GM23338 (cell line): ENCODE measurements at regions not wholly inside any gene's neighbourhood (a gene's known extent, or its start where the extent isn't known, plus 50 kb on each side); places are given as distances from the start of the nearest gene placed in this dataset.

Experiments used
- ATAC-seq: fragments of 200-7000 bp; cut with Tn5 transposase; 3 replicates; pipeline ENCODE4 v1.9.1; 2020
- DNase-seq: peaks from one replicate; pipeline ENCODE4 v3.0.0-alpha.2; 2015; ENCODE audit warnings: low spot score
- H2AFZ ChIP-seq: fragments of 200-600 bp; sonication (generic); 2 replicates; pipeline ENCODE4 v1.8.0; 2016; ENCODE audit warnings: antibody characterized with exemption, mild to moderate bottlenecking, moderate library complexity
- H3F3A ChIP-seq: fragments of 200-600 bp; sonication (generic); replicated peaks from 2 replicates; pipeline ENCODE4 v1.8.0; 2017; ENCODE audit warnings: antibody characterized with exemption, mixed run types, low read depth
- H3K27ac ChIP-seq: fragments of 200-600 bp; sonication (generic); 2 replicates; pipeline ENCODE4 v1.6.1; 2016; ENCODE audit warnings: low read depth
- H3K27me3 ChIP-seq: fragments of 200-600 bp; sonication (generic); 2 replicates; pipeline ENCODE4 v1.8.0; 2016; ENCODE audit warnings: mild to moderate bottlenecking, mixed run types, moderate library complexity; ENCODE audit not compliant: insufficient read depth
- H3K36me3 ChIP-seq: fragments of 200-600 bp; sonication (generic); 2 replicates; pipeline ENCODE4 v1.8.0; 2016; ENCODE audit warnings: mild to moderate bottlenecking; ENCODE audit not compliant: insufficient read depth
- H3K4me1 ChIP-seq: fragments of 200-600 bp; sonication (generic); 2 replicates; pipeline ENCODE4 v1.8.0; 2016; ENCODE audit warnings: mild to moderate bottlenecking, moderate library complexity; ENCODE audit not compliant: insufficient read depth
- H3K4me2 ChIP-seq: fragments of 200-600 bp; sonication (generic); 2 replicates; pipeline ENCODE4 v1.7.1; 2017; ENCODE audit warnings: mixed run types
- H3K4me3 ChIP-seq: fragments of 200-600 bp; sonication (generic); 2 replicates; pipeline ENCODE4 v1.6.1; 2016; ENCODE audit warnings: mixed run types
- H3K79me2 ChIP-seq: fragments of 200-600 bp; sonication (generic); replicated peaks from 2 replicates; pipeline ENCODE4 v1.8.0; 2017; ENCODE audit warnings: mild to moderate bottlenecking; ENCODE audit not compliant: insufficient read depth
- H3K9me2 ChIP-seq: fragments of 200-600 bp; sonication (generic); 2 replicates; pipeline ENCODE4 v1.8.0; 2017; ENCODE audit not compliant: insufficient read depth
- H4K20me1 ChIP-seq: fragments of 200-600 bp; sonication (generic); replicated peaks from 2 replicates; pipeline ENCODE4 v1.8.0; 2017; ENCODE audit warnings: mild to moderate bottlenecking; ENCODE audit not compliant: insufficient read depth
- H3K27ac Mint-ChIP-seq: 2 replicates; pipeline ENCODE4 v1.8.0; 2020; ENCODE audit warnings: inconsistent platforms, mild to moderate bottlenecking, moderate library complexity, mixed read lengths
- H3K27me3 Mint-ChIP-seq: 3 replicates; pipeline ENCODE4 v1.8.0; 2022; ENCODE audit warnings: low read depth, mild to moderate bottlenecking, moderate library complexity, mixed read lengths, inconsistent platforms; ENCODE audit not compliant: insufficient read depth, poor library complexity
- H3K36me3 Mint-ChIP-seq: 3 replicates; pipeline ENCODE4 v1.8.0; 2021; ENCODE audit warnings: low read depth, mild to moderate bottlenecking, inconsistent platforms, moderate library complexity, mixed read lengths
- H3K4me1 Mint-ChIP-seq: 3 replicates; pipeline ENCODE4 v1.8.0; 2020; ENCODE audit warnings: mild to moderate bottlenecking, inconsistent platforms, mixed read lengths
- H3K4me3 Mint-ChIP-seq: 3 replicates; pipeline ENCODE4 v1.8.0; 2021; ENCODE audit warnings: moderate library complexity, mild to moderate bottlenecking, inconsistent platforms, mixed read lengths
- H3K9me3 Mint-ChIP-seq: 3 replicates; pipeline ENCODE4 v1.8.0; 2020; ENCODE audit warnings: moderate library complexity, mild to moderate bottlenecking, inconsistent platforms, mixed read lengths
- CTCF ChIP-seq, 2 experiments: fragments of 200-600 bp in 1 of 2; sonication (generic) in 1 of 2; conservative IDR thresholded peaks; 2 replicates each; pipeline versions ENCODE4 v1.5.1 to v1.6.1; 2016 to 2017; ENCODE audit warnings: antibody characterized with exemption in 2 of 2, low read depth in 2 of 2, mild to moderate bottlenecking in 2 of 2, moderate library complexity in 1 of 2
- EZH2 ChIP-seq: fragments of 200-600 bp; sonication (generic); IDR thresholded peaks from one replicate; pipeline ENCODE4 v1.8.0; 2017; ENCODE audit warnings: antibody characterized with exemption, mild to moderate bottlenecking, low read depth; ENCODE audit not compliant: unreplicated experiment
- EZH2phosphoT487 ChIP-seq: fragments of 200-600 bp; sonication (generic); IDR thresholded peaks from one replicate; pipeline ENCODE4 v1.8.1; 2018; ENCODE audit warnings: antibody characterized with exemption; ENCODE audit not compliant: unreplicated experiment
- JUNB ChIP-seq: IDR thresholded peaks from one replicate; pipeline ENCODE4 v1.6.1; 2016; ENCODE audit warnings: antibody characterized with exemption; ENCODE audit not compliant: unreplicated experiment
- POLR2AphosphoS5 ChIP-seq: IDR thresholded peaks from 2 replicates; pipeline ENCODE4 v1.6.1; 2016; ENCODE audit warnings: antibody characterized with exemption, low read depth
- STAT1 ChIP-seq: IDR thresholded peaks from one replicate; pipeline ENCODE4 v1.6.1; 2016; ENCODE audit warnings: antibody characterized with exemption; ENCODE audit not compliant: unreplicated experiment
- ZNF114 ChIP-seq: fragments of 250-450 bp; sonication (Bioruptor Pico); IDR thresholded peaks from 2 replicates; pipeline ENCODE4 v1.5.0; 2020; ENCODE audit warnings: mild to moderate bottlenecking, moderate library complexity
- ZNF331 ChIP-seq: fragments of 250-450 bp; sonication (Bioruptor Pico); IDR thresholded peaks from 2 replicates; pipeline ENCODE4 v1.5.0; 2020; ENCODE audit warnings: low read depth, mild to moderate bottlenecking, moderate library complexity
- ZNF462 ChIP-seq: fragments of 250-450 bp; sonication (Bioruptor Pico); IDR thresholded peaks from 2 replicates; pipeline ENCODE4 v1.5.0; 2020; ENCODE audit warnings: mild to moderate bottlenecking, moderate library complexity

GRCh38 chr3:165389064-165389463 is 192.9 kb upstream of the SLITRK3 start (continued):
- TF ChIP-seq ZNF462 (CRISPR knock-in tag) (no peak), ZNF114 (no peak)

- ATAC-seq: no peak
- Histone ChIP-seq H2AFZ (no peak overlapping the region), H3K79me2 (no peaks in the 10 kb centered on the region), H3K27ac (no peak overlapping the region), H3K4me1 (no peaks in the 10 kb centered on the region), H3K9me2 (no peaks in the 10 kb centered on the region), H3K4me2 (no peak overlapping the region), H3K27me3 (no peaks in the 10 kb centered on the region), H3F3A (no peaks in the 10 kb centered on the region), H4K20me1 (no peaks in the 10 kb centered on the region), H3K36me3 (no peaks in the 10 kb centered on the region), H3K4me3 (no peak overlapping the region)
- no peaks in the 10 kb centered on the region for H3K4me1 Mint-ChIP-seq
- no peaks in the 10 kb centered on the region for H3K27me3 Mint-ChIP-seq
- H3K27ac Mint-ChIP-seq: no peak overlapping the region
- no peaks in the 10 kb centered on the region; the same call in 2 of the 3 replicates for H3K36me3 Mint-ChIP-seq
- DNase-seq: no peak
- H3K9me3 Mint-ChIP-seq: peaks cover 4% of the 10 kb centered on the region; the same call in 2 of the 3 replicates
- H3K4me3 Mint-ChIP-seq: no peak overlapping the region
- TF ChIP-seq JUNB: no peak
- no peak for TF ChIP-seq STAT1
- no peak for TF ChIP-seq ZNF331 (CRISPR knock-in tag)
- TF ChIP-seq ZNF114: no peak
- no peak for TF ChIP-seq POLR2AphosphoS5
- no peak for TF ChIP-seq ZNF462 (CRISPR knock-in tag)
- no peak for TF ChIP-seq EZH2
- no peak for TF ChIP-seq CTCF (conservative IDR thresholded peaks at IDR 0.05; ENCODE audit: low read depth in 2 of 2)
- TF ChIP-seq EZH2phosphoT487: no peak
Observed at GRCh38 chr3:165383381-165383780, 187.2 kb upstream of the SLITRK3 start.
